ELR (cell line): ENCODE measurements at regions not wholly inside any gene's neighbourhood (a gene's known extent, or its start where the extent isn't known, plus 50 kb on each side); places are given as distances from the start of the nearest gene placed in this dataset.

ENCODE experiments used
- DNase-seq: peaks from one replicate; pipeline ENCODE4 v3.0.0-alpha.2; 2015; ENCODE audit warnings: low read depth

DNA sequence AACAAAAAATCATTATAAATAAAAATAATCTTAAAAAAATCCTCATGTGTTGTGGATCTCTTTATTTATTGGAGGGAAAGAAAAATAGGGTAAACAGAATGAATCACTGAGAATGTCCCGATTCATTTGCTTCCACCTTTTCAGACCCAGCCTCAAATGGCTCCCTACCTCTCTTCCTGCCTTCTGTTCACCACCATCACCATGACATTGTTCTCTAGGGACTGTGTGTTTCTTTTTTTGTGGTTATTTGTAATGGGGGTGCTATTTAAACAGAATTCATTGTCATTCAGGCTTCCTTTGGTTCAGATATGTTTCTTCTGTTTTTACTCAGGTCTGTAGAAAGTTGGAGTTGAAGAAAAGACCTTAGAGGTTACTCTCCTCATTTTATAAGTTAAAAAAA lies 198.2 kb downstream of the KIF4B start:
- no peak for DNase-seq

DNA sequence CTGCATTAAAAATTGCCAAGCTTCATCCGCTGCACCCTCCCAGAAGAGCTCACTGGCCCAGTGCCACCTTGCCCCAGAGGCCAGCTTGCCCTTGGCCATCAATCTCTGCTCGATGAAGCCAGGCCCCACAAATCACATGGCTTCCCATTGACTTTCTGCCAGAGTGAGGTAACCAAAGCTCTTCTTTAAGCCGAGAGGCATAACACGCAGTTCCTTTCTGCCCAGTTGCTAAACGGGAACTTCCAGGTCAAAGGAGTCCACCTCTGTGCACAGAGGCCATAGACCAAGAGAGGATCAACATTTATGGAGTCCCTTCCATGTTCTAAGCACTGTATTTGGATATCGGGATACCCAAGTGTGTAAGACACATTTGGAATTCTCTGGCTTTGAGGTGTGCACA lies 208.8 kb downstream of the KIF4B start:
- no peak for DNase-seq

DNA sequence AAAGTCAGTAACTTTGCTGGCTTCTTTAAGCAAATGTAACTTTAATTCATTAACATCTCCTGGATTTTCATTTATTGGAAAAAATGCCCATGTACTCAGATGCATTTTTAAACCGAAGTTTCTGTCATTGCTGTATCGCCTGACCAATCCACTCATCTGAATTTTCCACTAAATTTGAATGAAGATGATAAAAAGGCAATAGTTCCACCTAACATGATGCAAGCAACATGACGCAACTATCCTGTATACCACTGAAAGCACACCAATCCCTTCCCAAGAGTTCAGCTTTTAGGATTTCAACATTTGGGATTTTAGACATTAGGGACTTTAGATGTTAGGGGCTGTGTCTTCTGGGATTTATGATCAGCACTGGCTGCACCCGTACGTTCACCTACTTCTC lies 215.6 kb downstream of the KIF4B start:
- no peak for DNase-seq

DNA sequence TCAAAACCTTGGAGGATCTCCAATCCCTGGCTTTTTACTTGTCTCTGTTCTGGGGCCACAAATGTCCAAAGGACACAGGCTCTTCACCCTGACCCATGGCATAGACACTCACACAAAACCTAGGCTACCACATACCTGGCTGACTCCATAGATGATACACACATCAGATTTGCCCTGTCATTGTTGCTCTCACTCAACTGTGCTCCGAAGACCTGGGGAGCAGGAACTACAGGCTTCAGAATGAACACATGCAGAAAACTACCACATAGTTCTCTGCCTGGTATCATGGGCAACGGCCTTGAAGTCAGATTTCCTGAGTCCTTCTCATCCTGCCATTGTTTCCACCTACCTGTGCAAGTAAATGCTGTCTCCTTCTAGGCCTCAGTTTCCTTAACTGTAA lies 226.2 kb downstream of the KIF4B start:
- no peak for DNase-seq

DNA sequence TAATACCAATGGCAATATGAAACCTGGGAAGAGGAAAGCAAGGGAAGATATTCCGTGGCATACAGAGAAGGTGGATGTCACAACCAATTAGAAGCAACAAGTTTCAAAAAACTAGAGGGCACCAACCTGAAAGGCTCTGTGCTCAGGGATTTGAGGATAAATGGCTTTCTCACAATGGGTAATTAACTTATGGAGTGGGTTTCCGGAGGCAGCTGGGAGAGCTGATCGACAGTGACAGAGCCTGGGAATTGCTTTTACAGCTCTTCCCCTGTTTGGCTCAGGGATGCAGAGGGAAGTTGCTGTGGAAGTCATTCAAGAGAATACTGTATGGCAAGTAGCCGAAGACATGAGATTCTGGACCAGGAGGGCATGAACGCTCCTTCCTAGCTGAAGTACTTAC lies 237.0 kb downstream of the KIF4B start:
- DNase-seq, result no peak

DNA sequence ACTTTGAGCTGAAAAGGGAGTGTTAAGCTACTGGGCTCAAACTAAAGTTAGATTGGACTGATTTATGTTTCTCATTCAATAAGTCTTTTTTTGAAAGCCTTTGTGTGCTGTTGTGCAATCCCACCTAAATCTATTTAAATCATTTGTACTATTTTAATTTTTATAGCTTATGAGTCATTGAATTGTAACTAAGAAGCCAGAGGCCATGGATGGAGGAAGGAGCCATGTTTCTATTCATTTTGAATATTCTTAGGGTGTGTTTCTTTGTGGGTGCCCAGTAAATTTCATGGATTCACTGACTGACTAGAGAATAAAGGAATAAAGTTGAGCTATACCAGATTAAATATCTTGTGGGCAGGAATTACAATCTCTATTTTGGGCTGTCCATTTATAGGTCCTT lies 238.5 kb downstream of the KIF4B start:
- DNase-seq, result no peak

DNA sequence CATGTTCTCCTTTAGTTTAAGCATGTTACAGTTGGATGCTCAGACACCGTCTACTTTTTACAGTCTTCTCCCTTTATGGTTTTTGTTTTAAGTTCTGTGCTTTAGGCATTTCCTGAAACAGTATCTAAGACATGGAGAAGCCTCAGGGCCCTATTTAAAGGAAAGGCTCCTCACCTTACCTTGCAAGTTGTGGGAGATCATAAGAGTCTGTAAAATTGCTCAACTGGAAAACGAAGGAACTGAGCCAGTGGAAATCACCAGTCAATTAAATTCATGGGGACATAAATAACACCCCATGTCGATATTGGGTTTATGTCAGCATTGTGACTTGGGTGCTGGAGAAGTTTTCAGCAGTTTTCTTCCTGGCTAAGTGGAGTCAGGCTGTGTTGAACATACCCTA lies 239.2 kb downstream of the KIF4B start:
- no peak for DNase-seq

DNA sequence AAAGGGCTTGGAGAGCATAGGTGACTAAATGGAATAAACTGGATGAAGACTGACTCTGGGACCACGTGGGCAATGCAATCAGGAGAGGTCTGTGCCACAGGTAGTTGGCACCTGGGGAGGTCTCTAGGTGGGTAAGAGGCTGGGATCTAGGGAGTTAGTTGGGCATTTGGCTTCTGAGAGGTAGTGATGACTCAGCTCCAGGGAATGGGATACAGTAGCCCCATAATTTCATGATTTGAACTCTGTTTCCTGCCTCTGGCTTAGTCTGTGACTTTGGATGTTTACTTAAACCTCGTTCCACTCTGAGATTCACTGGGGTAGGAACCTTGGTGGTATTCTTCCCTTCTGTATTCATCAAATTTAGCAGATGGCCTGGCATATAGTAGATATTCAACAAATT lies 240.8 kb downstream of the KIF4B start:
- DNase-seq, result no peak

DNA sequence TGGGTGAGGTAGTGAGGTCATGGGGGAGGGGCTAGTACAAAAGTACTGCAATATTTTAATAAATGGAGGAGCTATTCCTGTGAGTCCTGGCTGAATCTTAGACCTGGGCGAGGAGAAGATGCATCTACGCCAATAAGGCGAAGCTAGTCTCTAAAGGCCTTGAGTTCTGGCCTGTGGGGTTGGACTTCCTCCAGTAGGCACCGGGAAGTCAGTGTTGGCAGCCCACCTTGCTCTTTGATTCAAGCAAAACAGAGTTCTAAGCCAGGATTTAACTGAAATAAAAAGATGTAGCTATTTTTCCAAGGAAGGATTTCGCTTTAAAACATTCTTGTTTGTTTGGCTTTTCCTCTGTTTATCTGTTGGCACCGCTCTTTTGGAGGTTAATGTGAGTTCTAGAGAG lies 244.6 kb downstream of the KIF4B start:
- no peak for DNase-seq

DNA sequence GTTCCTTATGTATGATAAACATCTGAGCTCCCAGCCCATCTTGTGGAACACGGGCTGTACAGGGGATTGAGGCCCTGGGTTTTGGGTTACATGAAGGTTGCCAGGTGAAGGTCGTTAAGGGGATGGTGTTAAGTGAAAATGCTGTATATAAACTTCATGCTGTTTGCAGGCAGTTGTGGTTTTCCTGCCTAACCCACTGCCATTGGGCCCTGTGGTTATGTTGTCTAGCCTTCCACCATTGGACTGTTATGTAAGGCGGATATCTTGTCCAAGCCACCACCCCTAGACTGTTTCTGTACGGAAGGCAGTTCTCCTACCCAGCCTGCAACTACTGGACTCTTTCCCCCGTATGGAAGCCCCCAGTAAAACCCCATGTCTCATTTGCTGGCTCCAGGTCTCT lies 246.1 kb downstream of the KIF4B start:
- no peak for DNase-seq

DNA sequence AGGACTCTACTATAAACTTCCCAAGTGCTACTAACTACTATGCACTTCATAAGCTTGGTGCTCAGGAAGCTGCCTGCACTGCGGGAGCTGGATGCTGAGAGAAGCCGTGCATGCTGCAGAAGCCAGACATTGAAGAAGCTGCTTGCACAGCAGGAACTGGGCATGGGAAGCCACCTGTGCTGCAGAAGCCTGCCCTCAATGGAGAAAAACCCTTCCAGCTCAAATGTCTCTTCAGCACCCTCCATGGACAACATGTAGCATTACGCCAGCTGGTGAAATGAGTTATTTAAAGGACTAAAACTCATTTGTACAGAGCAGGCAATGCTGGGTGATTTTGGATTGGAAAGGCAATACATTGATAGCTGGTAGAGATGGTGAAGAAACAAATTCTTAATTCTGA lies 247.2 kb downstream of the KIF4B start:
- DNase-seq, result peak; percentile 2

DNA sequence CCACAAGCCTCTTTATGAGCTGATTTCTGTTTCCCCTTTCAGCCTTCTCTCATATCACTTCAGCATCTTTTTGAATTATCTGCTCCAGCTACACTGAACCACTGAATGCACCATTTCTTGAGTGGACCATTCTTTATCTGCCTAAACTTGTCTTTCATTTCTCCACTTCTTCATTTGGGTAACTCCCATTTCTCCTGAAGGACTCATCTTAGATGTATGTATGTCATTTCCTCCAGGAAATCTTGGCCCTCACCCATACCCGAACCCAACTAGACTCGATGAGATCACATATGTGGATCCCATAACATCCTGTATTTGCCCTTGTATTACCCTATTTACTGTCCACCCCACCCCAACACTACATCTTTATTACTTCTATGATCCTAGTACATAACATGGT lies 249.8 kb downstream of the KIF4B start:
- no peak for DNase-seq

DNA sequence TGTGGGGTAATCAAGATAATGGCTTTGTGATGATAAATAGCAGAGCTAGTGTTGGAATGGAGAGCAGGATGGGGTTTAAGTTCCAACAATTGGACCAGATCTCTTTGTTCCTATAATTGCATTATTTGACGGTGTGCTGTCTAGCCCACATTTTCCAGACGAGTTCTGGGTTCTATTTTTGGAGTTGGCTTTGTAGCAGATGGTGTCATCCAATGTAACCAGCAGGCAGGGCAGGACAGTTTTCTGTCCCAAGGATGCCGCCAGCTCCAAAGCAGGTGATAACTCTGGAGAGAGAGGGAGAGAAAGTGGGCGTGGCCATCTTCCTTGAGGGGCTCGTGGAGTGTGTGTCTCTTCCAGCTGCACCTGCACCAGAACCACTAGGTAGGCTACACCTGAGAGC lies 251.3 kb downstream of the KIF4B start:
- no peak for DNase-seq

DNA sequence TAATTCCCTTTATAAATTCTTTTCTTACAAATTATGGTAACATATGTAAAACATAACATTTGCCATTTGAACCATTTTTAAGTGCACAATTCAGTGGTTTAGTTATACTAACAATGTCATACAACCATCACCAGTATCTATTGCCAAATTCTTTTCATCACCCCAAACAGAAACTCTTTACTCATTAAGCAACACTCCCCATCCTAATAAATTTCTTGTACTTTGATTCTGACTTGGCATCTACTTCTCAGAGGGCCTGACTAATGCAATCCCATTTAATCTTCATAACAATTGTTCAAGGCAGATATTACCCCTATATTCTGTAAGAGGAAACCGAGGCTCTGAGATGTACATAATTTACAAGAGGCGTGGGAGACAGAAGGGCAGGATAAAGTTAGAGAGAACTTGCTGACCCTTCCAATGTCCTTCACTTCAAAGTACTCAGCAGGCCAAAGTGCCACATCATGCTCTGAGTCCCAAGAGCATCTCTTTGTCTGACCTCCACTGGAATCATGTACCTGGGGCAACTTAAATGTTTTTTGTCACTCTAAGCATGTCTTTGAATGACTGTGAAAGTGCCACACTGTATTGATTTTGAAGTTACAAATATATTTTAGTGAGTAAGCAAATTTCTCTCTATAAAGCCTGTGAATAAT lies 255.3 kb downstream of the KIF4B start:
- no peak for DNase-seq

DNA sequence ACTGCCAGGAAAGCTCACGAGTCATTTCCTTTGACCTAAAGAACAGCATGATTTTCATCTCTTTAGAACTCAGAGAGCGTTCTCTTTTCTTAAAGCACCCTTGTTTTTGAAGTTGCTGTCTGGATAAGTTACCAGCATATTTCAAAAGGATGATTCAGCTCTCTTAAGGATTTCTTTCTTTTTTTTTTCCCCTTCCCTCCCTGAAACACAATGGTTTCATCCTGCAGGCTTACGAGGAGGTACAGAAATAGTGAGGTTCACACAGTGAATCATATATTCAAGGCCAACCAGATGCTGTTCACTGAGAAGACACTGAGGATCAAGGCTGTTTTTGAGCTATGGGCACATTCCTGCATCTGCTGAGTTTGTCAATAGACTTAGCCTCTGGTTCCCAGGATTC lies 257.2 kb downstream of the KIF4B start:
- no peak for DNase-seq

DNA sequence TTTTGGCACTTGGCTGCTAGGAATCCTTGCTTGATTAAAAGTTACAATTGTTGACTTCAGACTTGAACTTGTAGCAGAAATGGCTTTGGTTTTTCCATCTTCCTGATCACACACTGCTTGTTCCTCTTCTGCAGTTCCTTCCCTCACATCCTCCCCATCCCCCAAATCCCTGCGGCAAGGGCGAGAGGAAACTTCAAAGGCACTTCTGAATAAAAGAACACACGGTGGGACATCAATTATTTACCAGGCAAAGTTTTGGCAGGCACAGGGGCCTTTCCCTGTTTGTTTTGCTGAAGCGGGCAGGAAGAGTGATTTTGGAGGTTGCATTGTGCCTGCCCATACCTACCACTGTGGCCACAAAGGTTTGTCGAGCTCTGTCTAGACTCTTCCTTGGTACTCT lies 260.9 kb downstream of the KIF4B start:
- DNase-seq, result no peak

DNA sequence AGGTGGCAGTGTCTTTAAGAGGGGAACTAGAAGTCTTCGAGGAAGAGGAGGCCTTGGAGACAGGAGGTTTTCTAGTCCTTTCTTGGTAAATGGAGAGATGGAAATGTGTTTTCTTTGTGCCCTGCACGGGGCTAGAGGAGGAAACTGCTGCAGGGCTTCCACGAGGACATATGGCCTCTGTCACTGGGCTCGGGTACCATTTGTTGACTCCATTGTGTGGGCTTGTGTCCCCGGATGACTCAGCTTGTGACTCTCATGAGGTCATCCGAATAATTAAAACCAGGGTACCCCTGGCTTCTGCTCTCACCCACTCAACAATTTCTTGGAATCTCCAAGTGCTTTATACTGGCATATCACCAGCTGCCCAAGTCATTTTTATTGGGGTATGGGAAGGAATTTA lies 261.7 kb downstream of the KIF4B start:
- no peak for DNase-seq

DNA sequence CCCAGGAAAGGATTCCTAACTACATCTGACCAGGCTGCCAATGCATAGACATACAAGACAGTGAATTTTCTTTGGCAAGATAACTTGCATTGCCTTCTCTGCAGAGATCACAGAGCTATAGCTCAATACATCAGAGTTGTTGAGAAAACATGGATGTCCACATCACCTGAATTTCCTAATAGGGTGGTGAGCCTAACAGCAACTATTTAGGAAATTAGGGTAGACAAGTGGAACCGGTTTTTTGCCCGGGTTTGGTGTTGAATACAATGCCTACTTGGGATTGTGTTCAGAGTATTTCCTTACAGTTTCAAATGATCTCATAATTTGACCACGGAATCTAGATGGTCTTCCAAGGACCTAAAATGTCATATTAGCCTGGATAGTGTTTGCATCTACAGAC lies 262.7 kb downstream of the KIF4B start:
- no peak for DNase-seq

DNA sequence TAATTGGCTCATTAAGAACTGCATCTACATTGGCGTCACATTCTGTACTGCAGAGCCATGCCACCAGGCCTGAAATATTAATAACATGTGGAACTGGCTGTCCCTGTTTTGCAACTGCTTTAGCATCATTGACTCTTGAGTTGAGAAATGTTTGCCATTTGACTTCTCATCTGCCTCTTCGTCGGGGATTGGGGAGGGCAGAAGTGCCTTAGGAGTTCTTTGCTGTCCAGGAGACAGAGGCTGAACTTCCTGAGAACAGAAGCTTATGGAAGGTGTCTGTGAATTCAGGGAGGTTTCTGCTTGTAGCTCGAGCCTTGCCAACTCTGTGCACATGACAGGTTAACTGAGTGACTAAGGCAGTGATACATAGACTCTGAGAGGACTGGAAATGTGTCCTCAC lies 265.0 kb downstream of the KIF4B start:
- DNase-seq, result no peak

DNA sequence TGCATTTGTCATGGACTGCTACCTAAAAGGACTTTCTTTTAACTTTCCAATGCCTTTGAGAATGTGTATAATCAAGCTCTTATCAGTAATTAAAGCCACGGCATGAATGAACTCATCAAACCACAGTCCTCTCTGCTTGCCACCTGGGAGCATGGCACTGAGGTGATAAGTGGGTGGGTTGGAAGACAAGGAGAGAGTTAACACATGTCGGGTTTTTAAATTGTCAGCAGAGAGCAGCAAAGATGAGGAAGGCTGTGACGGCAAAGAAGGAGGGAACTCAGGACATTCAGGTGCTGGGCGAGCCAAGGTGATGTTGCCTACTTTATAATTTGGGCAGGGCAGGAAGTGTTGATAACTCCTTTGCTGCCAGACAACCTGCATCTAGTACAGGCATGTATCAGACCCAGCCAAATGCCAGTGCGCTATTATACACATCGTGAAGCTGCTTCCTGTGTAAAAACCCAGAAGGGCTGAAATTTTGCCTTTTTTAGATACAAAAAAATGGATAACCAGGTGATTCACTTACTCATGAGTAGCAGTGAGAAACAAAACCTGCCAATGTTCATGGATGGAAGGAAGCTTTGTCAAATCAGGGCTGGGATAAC lies 269.1 kb downstream of the KIF4B start:
- no peak for DNase-seq

DNA sequence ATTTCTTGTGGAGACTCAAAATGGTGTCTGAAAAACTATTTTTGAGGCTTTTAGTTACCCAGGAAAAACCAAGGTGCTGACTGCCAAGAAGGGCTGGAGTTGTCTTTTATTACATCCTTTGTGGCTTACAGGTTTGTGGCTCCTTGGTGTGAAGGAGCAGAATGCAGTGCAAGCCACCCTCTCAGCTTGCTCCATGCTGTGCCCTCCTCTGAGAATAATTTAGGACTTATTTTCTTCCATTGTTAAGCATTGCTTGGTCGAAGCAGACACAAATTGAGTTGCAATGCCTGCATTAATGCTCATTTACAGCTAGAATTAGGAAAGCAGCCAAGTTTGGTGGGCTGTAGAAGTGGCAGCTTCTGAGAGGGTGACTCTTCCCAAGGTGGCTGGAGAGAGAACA lies 272.2 kb downstream of the KIF4B start:
- DNase-seq, result no peak

DNA sequence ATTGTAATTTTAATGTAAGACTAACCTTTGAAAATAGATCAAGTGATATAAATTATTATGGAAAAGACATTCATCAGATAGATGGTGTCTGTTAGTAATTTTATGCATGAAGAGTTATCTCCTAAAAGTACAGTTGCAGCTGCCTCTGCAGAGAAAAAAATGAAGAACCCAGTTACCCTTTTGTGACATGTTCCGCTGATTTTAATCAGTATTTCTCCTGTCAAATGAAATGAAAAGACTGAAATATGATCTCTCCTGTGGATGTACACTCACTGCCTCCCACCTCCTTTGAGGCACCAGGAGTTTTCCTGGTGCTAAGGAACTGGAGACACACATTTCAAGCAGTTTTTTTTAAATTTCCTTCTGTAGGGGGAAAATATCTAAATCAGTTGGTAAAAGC lies 277.4 kb downstream of the KIF4B start:
- no peak for DNase-seq

DNA sequence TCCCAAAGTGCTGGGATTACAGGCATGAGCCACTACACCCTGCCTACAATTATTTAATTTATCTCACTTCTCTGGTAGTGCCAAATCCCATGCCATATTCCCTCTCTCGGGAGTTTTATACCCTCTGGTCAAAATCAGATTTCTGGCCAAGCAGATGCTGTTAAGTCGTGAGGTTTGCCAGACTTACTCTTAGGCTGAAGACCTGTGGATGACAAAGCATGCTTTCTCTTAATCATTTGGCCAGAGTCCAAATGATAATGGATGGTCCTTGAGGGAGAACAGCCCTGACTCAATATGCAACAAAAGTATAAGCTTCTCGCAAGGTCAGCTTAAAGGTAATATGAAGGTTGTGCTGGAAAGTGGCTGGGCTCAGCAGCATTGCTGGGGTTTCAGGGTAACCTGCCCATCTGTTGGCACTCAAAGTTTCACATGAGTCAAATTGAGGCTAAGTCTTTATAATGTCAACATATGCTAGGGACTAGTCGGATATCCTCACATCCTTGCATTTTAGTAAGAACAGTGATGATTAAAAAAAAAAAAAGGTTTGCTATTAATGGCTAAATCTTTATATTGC lies 280.1 kb downstream of the KIF4B start:
- no peak for DNase-seq

DNA sequence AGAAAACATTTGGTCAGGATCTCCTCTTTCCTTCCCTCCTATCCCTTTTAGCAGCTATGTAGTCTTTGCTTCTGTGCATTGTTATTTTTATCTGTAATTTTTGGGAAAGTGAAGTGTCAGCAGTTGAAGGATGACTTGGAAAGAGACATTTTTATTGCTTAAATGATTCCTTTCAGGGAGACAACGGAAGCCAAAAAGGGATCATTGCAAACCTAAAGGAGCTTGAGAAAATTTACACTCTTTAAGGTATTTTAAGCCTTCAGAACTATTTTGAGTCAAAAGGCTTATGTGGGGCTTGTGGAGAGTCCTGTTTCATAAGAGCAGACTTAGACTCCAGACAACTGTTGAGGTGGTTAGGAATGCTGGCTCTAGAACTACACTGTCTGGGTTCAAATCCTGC lies 281.6 kb downstream of the KIF4B start:
- no peak for DNase-seq
